HEK293 (cell line): ENCODE measurements at regions not wholly inside any gene's neighbourhood (a gene's known extent, or its start where the extent isn't known, plus 50 kb on each side); places are given as distances from the start of the nearest gene placed in this dataset.

Experiments used
- CTCF ChIP-seq: fragments of 450-650 bp; formaldehyde crosslinking; IDR thresholded peaks from 2 replicates; pipeline ENCODE4 v1.5.1; 2016; ENCODE audit warnings: missing biosample characterization, missing genetic modification characterization
- ELK4 ChIP-seq: IDR thresholded peaks from 2 replicates; pipeline ENCODE4 v1.6.1; 2011; ENCODE audit warnings: mild to moderate bottlenecking, low read depth, low read length, borderline replicate concordance
- PBX3 ChIP-seq: sonication (generic); formaldehyde crosslinking; IDR thresholded peaks from 2 replicates; pipeline ENCODE4 v1.8.1; 2022; ENCODE audit warnings: mild to moderate bottlenecking, moderate library complexity, missing genetic modification reagents
- ZBTB1 ChIP-seq: fragments of 450-650 bp; formaldehyde crosslinking; IDR thresholded peaks from 2 replicates; pipeline ENCODE4 v1.5.1; 2016; ENCODE audit warnings: missing biosample characterization, missing genetic modification characterization
- ZNF266 ChIP-seq: fragments of 450-650 bp; formaldehyde crosslinking; IDR thresholded peaks from 2 replicates; pipeline ENCODE4 v1.5.1; 2016; ENCODE audit warnings: missing biosample characterization, missing genetic modification characterization, low read depth
- ZNF302 ChIP-seq: fragments of 450-650 bp; formaldehyde crosslinking; IDR thresholded peaks from 2 replicates; pipeline ENCODE4 v1.5.1; 2016; ENCODE audit warnings: missing biosample characterization, missing genetic modification characterization, low read depth
- ZNF311 ChIP-seq: fragments of 450-650 bp; formaldehyde crosslinking; IDR thresholded peaks from 2 replicates; pipeline ENCODE4 v1.5.1; 2017; ENCODE audit warnings: missing biosample characterization, missing genetic modification characterization, borderline replicate concordance
- ZNF449 ChIP-seq: fragments of 450-650 bp; formaldehyde crosslinking; IDR thresholded peaks from 2 replicates; pipeline ENCODE4 v1.5.1; 2017; ENCODE audit warnings: missing biosample characterization, mild to moderate bottlenecking, missing genetic modification characterization, moderate library complexity

GRCh38 chr12:89797436-89797835 lies 88.8 kb upstream of the ATP2B1 start:
- no peak for TF ChIP-seq PBX3 (CRISPR knock-in tag)
- TF ChIP-seq ZNF449 (tag by site-specific recombination): no peak
- no peak for TF ChIP-seq ZNF311 (tag by site-specific recombination)
- no peak for TF ChIP-seq ZNF302 (tag by site-specific recombination)
- TF ChIP-seq ZNF266: no peak
- TF ChIP-seq CTCF: no peak
- TF ChIP-seq ZBTB1 (tag by site-specific recombination): no peak
- TF ChIP-seq ELK4: no peak
